Gastroesophageal sphincter (tissue), 4 donors: ENCODE measurements at regions not wholly inside any gene's neighbourhood (a gene's known extent, or its start where the extent isn't known, plus 50 kb on each side); places are given as distances from the start of the nearest gene placed in this dataset.

Source experiments
- ATAC-seq: fragments of 150-250 bp; one replicate; pipeline ENCODE4 v1.9.1; 2016; ENCODE audit warnings: mild to moderate bottlenecking, moderate library complexity
- H3K27ac ChIP-seq, 4 donors: fragments of 200-600 bp; sonication (generic) in 3 of 4; 1 replicate in 3 of 4; 2 replicates in 1 of 4; pipeline ENCODE4 v1.5.1; 2016 to 2019
- H3K27me3 ChIP-seq: fragments of 200-600 bp; sonication (generic); one replicate; pipeline ENCODE4 v1.5.1; 2019
- H3K36me3 ChIP-seq, 2 donors: fragments of 200-600 bp; sonication (generic); one replicate each; pipeline ENCODE4 v1.5.1; 2019; ENCODE audit warnings: control low read depth in 1 of 2
- H3K4me1 ChIP-seq, 3 donors: fragments of 200-600 bp; sonication (generic); 1 replicate in 2 of 3; 2 replicates in 1 of 3; pipeline ENCODE4 v1.5.1; 2016 to 2019; ENCODE audit warnings: control low read depth in 2 of 3
- H3K4me3 ChIP-seq, 2 donors: fragments of 200-600 bp; sonication (generic); one replicate each; pipeline ENCODE4 v1.5.1; 2019; ENCODE audit warnings: mild to moderate bottlenecking in 1 of 2, moderate library complexity in 1 of 2
- H3K9me3 ChIP-seq, 3 donors: fragments of 200-600 bp; sonication (generic); one replicate each; pipeline ENCODE4 v1.5.1; 2017 to 2019; ENCODE audit warnings: control low read depth in 2 of 3
- CTCF ChIP-seq, 4 experiments: fragments of 200-600 bp in 2 of 4; fragments of 450-650 bp in 2 of 4; sonication (generic) in 1 of 4; IDR thresholded peaks; one replicate each; pipeline ENCODE4 v1.5.1; 2017 to 2019; ENCODE audit warnings: antibody characterized with exemption in 4 of 4, mild to moderate bottlenecking in 2 of 4, moderate library complexity in 2 of 4
- EP300 ChIP-seq: sonication (generic); formaldehyde crosslinking; IDR thresholded peaks from one replicate; pipeline ENCODE4 v1.6.1; 2017; ENCODE audit warnings: antibody characterized with exemption, mild to moderate bottlenecking
- POLR2A ChIP-seq, 2 donors: fragments of 450-650 bp; IDR thresholded peaks; one replicate each; pipeline ENCODE4 v1.6.1; 2017; ENCODE audit warnings: antibody characterized with exemption in 2 of 2, mild to moderate bottlenecking in 2 of 2, moderate library complexity in 1 of 2
- POLR2AphosphoS5 ChIP-seq: sonication (generic); formaldehyde crosslinking; IDR thresholded peaks from one replicate; pipeline ENCODE4 v1.6.1; 2017; ENCODE audit warnings: antibody characterized with exemption
- WGBS, 2 donors: methylation state at CpG; one replicate each; pipeline ENCODE4 v1.1.5; 2018; ENCODE audit warnings: low coverage in 1 of 2; 5-methylcytosine and 5-hydroxymethylcytosine counted together

GRCh38 chr10:78535716-78536218, 502.1 kb downstream of the RPS24 start:
- H3K9me3 ChIP-seq, result no peaks in the 10 kb centered on the region
- H3K36me3 ChIP-seq, result no peaks in the 10 kb centered on the region
- 93 to 100% methylated on average over 2 of the region's 4 CpGs for WGBS, 2 donors
- no peak for ATAC-seq
- H3K27ac ChIP-seq, result no peak overlapping the region
- TF ChIP-seq POLR2AphosphoS5 (no peak), POLR2A (IDR thresholded peaks at IDR 0.05) (no peak), CTCF (IDR thresholded peaks at IDR 0.05) (no peak), EP300 (no peak)
- H3K4me1 ChIP-seq, result peaks cover 0 to 5% (median 0%) of the 10 kb centered on the region in 3 donors
- no peak overlapping the region for H3K4me3 ChIP-seq
- no peaks in the 10 kb centered on the region for H3K27me3 ChIP-seq

- ATAC-seq, result no peak
- no peak for TF ChIP-seq POLR2A (IDR thresholded peaks at IDR 0.05)
- TF ChIP-seq EP300, result no peak
- TF ChIP-seq CTCF (IDR thresholded peaks at IDR 0.05), result no peak
- no peak for TF ChIP-seq POLR2AphosphoS5
- no peaks in the 10 kb centered on the region for H3K36me3 ChIP-seq
- H3K9me3 ChIP-seq, result no peaks in the 10 kb centered on the region
- no peaks in the 10 kb centered on the region for H3K27me3 ChIP-seq
- H3K27ac ChIP-seq, result no peak overlapping the region
- 92 to 94% methylated on average over 2 to 5 of the region's 5 CpGs for WGBS, 2 donors
- H3K4me3 ChIP-seq, result no peak overlapping the region
- peaks cover 0 to 15% (median 6%) of the 10 kb centered on the region in 3 donors for H3K4me1 ChIP-seq
These were observed 503.4 kb downstream of the RPS24 start for GRCh38 chr10:78537018-78537417.

GRCh38 chr10:78539247-78539766, 505.6 kb downstream of the RPS24 start:
- no peak overlapping the region for H3K4me3 ChIP-seq
- no peaks in the 10 kb centered on the region for H3K9me3 ChIP-seq
- 65 to 70% methylated on average over 7 of the region's 7 CpGs for WGBS, 2 donors
- no peaks in the 10 kb centered on the region for H3K27me3 ChIP-seq
- H3K36me3 ChIP-seq, result no peaks in the 10 kb centered on the region
- H3K27ac ChIP-seq, result no peak overlapping the region
- no peak for ATAC-seq
- TF ChIP-seq CTCF (IDR thresholded peaks at IDR 0.05) (no peak), POLR2AphosphoS5 (no peak), POLR2A (IDR thresholded peaks at IDR 0.05) (no peak), EP300 (no peak)
- H3K4me1 ChIP-seq, result peaks cover 3 to 38% (median 21%) of the 10 kb centered on the region in 3 donors

GRCh38 chr10:78540355-78541076, 506.9 kb downstream of the RPS24 start:
- Histone ChIP-seq H3K27me3 (no peaks in the 10 kb centered on the region), H3K36me3 (no peaks in the 10 kb centered on the region), H3K9me3 (no peaks in the 10 kb centered on the region), H3K27ac (no peak overlapping the region), H3K4me3 (no peak overlapping the region), H3K4me1 (peaks cover 3 to 48% (median 27%) of the 10 kb centered on the region in 3 donors)
- 53% methylated on average over 2 of the region's 2 CpGs; no CpG with 5 or more reads in 1 of the 2 donors for WGBS, 2 donors
- ATAC-seq, result no peak
- no peak for TF ChIP-seq EP300
- TF ChIP-seq POLR2AphosphoS5, result no peak
- no peak for TF ChIP-seq CTCF (IDR thresholded peaks at IDR 0.05)
- TF ChIP-seq POLR2A (IDR thresholded peaks at IDR 0.05), result no peak
